ENCODE measurements at regions not wholly inside any gene's neighbourhood (a gene's known extent, or its start where the extent isn't known, plus 50 kb on each side); places are given as distances from the start of the nearest gene placed in this dataset.

- no peaks in the 10 kb centered on the region for H3K27me3 ChIP-seq (ENCODE audit: low read depth)
- H3K27ac ChIP-seq (replicated peaks), result no peak overlapping the region
- no peaks in the 10 kb centered on the region for H3K36me3 ChIP-seq
- DNase-seq, result no peak
- no peak for TF ChIP-seq CTCF (IDR thresholded peaks at IDR 0.05; ENCODE audit: borderline replicate concordance)
- peaks cover 13% of the 10 kb centered on the region for H3K9me3 ChIP-seq (replicated peaks)
- H3K4me1 ChIP-seq, result no peaks in the 10 kb centered on the region
- intact Hi-C loops (cut with micrococcal nuclease), result no loop called here
- H3K4me3 ChIP-seq, result no peak overlapping the region
These were observed 525.9 kb downstream of the IPMK start for GRCh38 chr10:57741751-57742150.

- intact Hi-C loops (cut with micrococcal nuclease), result no loop called here
- no peak for TF ChIP-seq CTCF (IDR thresholded peaks at IDR 0.05; ENCODE audit: borderline replicate concordance)
- DNase-seq, result no peak
- Histone ChIP-seq H3K4me3 (no peak overlapping the region), H3K36me3 (no peaks in the 10 kb centered on the region), H3K27ac (replicated peaks) (no peak overlapping the region), H3K4me1 (no peaks in the 10 kb centered on the region), H3K27me3 (ENCODE audit: low read depth) (no peaks in the 10 kb centered on the region), H3K9me3 (replicated peaks) (peaks cover 19% of the 10 kb centered on the region)
These were observed 544.4 kb downstream of the IPMK start for GRCh38 chr10:57723305-57723704.

- peak; percentile 45 for TF ChIP-seq CTCF (IDR thresholded peaks at IDR 0.05; ENCODE audit: borderline replicate concordance)
- peaks cover 19% of the 10 kb centered on the region for H3K9me3 ChIP-seq (replicated peaks)
- peaks cover 6% of the 10 kb centered on the region for H3K4me1 ChIP-seq
- intact Hi-C loops (cut with micrococcal nuclease), result no loop called here
- DNase-seq, result no peak
- no peaks in the 10 kb centered on the region for H3K27me3 ChIP-seq (ENCODE audit: low read depth)
- no peak overlapping the region for H3K27ac ChIP-seq (replicated peaks)
- H3K36me3 ChIP-seq, result no peaks in the 10 kb centered on the region
- no peak overlapping the region for H3K4me3 ChIP-seq
These were observed 550.8 kb downstream of the IPMK start for GRCh38 chr10:57716884-57717283.

DNA sequence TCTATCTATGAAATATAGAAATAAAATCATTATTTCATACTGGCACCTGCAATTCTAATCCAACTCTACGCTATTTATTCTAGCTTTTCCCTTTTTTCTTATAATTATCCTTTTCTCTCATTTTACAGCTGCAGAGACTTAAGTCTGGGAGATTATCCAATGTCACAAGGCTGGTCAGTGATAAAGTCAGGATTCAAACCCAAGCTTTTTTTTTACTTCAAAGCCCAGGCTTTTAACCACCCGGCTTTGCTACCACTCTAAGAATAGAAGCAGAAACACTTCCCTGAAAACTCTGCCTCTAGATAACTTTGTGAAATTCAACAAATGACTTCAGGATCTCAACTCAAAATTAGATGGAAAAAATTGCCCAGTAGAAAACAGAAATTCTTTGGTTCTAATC lies 552.5 kb downstream of the IPMK start:
- H3K27me3 ChIP-seq (ENCODE audit: low read depth), result no peaks in the 10 kb centered on the region
- no peak overlapping the region for H3K27ac ChIP-seq (replicated peaks)
- H3K36me3 ChIP-seq, result no peaks in the 10 kb centered on the region
- peaks cover 6% of the 10 kb centered on the region for H3K4me1 ChIP-seq
- DNase-seq, result no peak
- H3K9me3 ChIP-seq (replicated peaks), result peaks cover 5% of the 10 kb centered on the region
- no peak overlapping the region for H3K4me3 ChIP-seq
- no peak for TF ChIP-seq CTCF (IDR thresholded peaks at IDR 0.05; ENCODE audit: borderline replicate concordance)
- intact Hi-C loops (cut with micrococcal nuclease), result no loop called here

DNA sequence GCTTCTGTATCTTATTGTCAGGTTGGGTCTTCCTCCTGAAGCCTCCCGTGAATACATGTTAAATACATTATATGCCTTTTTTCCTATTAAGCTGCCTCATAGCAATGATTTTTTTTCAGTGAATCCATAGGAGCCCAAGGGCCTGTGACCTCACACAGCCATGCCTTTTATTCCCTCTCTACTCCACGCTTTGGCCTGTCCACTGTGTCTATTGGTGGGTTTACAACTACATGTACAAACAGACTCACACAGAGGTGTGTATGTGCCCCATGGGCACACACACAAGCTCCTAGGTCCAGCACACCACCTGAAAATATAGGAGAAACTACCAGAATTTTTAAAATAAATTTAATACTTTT lies 560.4 kb downstream of the IPMK start:
- Histone ChIP-seq H3K4me1 (peaks cover 4% of the 10 kb centered on the region), H3K4me3 (no peak overlapping the region), H3K27me3 (ENCODE audit: low read depth) (no peaks in the 10 kb centered on the region), H3K36me3 (no peaks in the 10 kb centered on the region), H3K27ac (replicated peaks) (no peak overlapping the region), H3K9me3 (replicated peaks) (no peaks in the 10 kb centered on the region)
- intact Hi-C loops (cut with micrococcal nuclease), result no loop called here
- DNase-seq, result no peak
- TF ChIP-seq CTCF (IDR thresholded peaks at IDR 0.05; ENCODE audit: borderline replicate concordance), result no peak

Data from left ventricle myocardium inferior (tissue), 1 donor.